Muscle of arm (tissue), 1 donor: ENCODE measurements at regions not wholly inside any gene's neighbourhood (a gene's known extent, or its start where the extent isn't known, plus 50 kb on each side); places are given as distances from the start of the nearest gene placed in this dataset.
"Not testable (repeated sequence)": the region's sequence is repeated elsewhere in the genome, so short reads cannot be mapped to it uniquely, and the experiment has no call there.

Experiments
- DNase-seq: peaks from one replicate; pipeline ENCODE4 v3.0.0-alpha.2; 2013

- DNase-seq: peak; percentile 18
These were observed 66.3 kb downstream of the FAM72C start for GRCh38 chr1:143905214-143906179.

GRCh38 chr1:143904622-143904979 is 67.2 kb downstream of the FAM72C start:
- not testable (repeated sequence) for DNase-seq

GRCh38 chr1:143903899-143904621 is 67.7 kb downstream of the FAM72C start:
- peak; percentile 23 for DNase-seq

GRCh38 chr1:143896377-143896776 is 75.4 kb downstream of the FAM72C start:
- not testable (repeated sequence) for DNase-seq

GRCh38 chr1:143884932-143885574 is 86.7 kb downstream of the FAM72C start:
- DNase-seq: peak; percentile 14

GRCh38 chr1:143884532-143884931 is 87.3 kb downstream of the FAM72C start:
- not testable (repeated sequence) for DNase-seq

GRCh38 chr1:143879757-143880536 is 91.8 kb downstream of the FAM72C start:
- not testable (repeated sequence) for DNase-seq

GRCh38 chr1:143875947-143876346 is 95.8 kb downstream of the FAM72C start:
- DNase-seq: not testable (repeated sequence)

- not testable (repeated sequence) for DNase-seq
These were observed 97.2 kb downstream of the FAM72C start for GRCh38 chr1:143874625-143875024.

GRCh38 chr1:143873650-143874049 is 98.1 kb downstream of the FAM72C start:
- DNase-seq: not testable (repeated sequence)

- not testable (repeated sequence) for DNase-seq
These were observed 101.4 kb downstream of the FAM72C start for GRCh38 chr1:143870388-143870787.

GRCh38 chr1:143867590-143868220 is 104.1 kb downstream of the FAM72C start:
- DNase-seq: not testable (repeated sequence)

GRCh38 chr1:143863901-143864520 is 107.8 kb downstream of the FAM72C start:
- DNase-seq: not testable (repeated sequence)

GRCh38 chr1:143862722-143863121 is 109.1 kb downstream of the FAM72C start:
- DNase-seq: not testable (repeated sequence)

- DNase-seq: not testable (repeated sequence)
These were observed 110.5 kb downstream of the FAM72C start for GRCh38 chr1:143861306-143861705.

GRCh38 chr1:143855867-143856266 is 115.9 kb downstream of the FAM72C start:
- DNase-seq: not testable (repeated sequence)

GRCh38 chr1:143854069-143854468 is 117.7 kb downstream of the FAM72C start:
- DNase-seq: not testable (repeated sequence)

GRCh38 chr1:143850637-143851036 is 121.1 kb downstream of the FAM72C start:
- not testable (repeated sequence) for DNase-seq

- not testable (repeated sequence) for DNase-seq
These were observed 122.9 kb downstream of the FAM72C start for GRCh38 chr1:143848859-143849258.

- not testable (repeated sequence) for DNase-seq
These were observed 126.6 kb downstream of the FAM72C start for GRCh38 chr1:143845193-143845592.
